ENCODE measurements at regions not wholly inside any gene's neighbourhood (a gene's known extent, or its start where the extent isn't known, plus 50 kb on each side); places are given as distances from the start of the nearest gene placed in this dataset.
"Not testable (repeated sequence)": the region's sequence is repeated elsewhere in the genome, so short reads cannot be mapped to it uniquely, and the experiment has no call there.

- not testable (repeated sequence) for DNase-seq
These were observed 323.7 kb downstream of the ADGRD1 start for GRCh38 chr12:131277186-131278091.

DNA sequence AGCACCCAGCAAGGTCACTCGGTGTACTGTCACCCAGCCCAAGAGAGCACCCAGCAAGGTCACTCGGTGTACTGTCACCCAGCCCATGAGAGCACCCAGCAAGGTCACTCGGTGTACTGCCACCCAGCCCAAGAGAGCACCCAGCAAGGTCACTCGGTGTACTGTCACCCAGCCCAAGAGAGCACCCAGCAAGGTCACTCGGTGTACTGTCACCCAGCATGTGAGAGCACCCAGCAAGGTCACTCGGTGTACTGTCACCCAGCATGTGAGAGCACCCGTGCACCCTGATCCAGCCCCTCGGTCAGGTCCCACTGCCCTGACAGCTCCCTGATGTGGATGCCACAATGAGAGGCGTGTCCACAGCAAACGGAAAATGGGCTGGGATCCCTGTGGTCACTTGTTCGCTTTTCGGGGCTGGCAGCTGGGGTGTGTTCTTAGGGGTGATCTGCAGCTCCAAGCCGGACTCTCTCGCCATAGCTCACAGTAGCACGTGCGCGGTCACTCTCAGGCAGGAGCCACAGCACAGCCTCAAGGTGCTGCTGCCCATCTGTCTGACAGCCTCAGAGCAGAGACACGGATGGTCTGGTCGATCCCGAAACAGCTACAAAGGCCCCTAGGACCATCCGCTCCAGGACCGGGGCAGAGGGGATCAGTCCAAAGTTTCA is 324.9 kb downstream of the ADGRD1 start:
- DNase-seq, result not testable (repeated sequence)

DNA sequence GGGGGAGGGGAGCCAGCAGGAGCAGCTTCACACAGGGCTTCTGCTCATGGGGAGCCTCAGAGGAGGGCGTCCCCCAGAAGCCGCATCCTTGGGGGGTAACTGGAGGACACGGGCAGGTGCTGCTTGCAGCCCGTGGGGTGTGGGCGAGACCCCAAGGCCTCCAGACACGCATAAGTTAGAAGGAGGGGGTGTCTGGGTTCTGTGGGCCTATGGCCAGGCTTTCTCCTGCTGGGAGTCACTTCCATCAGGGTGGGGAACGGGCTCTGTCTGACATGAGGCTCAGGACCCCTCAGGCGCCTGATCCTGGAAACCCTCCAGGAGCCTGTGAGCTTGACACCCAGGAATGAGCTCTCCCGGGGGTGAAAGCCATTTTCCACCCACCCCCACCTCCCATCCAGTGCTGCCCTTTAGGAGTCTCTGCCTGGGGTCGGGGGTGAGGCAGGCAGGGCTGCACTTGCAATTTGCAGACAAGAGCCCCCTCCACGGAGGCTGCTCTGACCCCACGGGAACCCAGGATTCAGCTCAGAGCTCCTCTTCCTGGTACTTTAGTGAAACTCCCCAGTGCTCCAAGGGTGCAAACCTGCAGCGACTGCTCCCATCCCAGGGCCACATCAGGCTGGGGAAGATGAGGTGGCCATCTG is 325.7 kb downstream of the ADGRD1 start:
- no peak for DNase-seq

GRCh38 chr12:131280426-131280825 is 326.7 kb downstream of the ADGRD1 start:
- no peak for DNase-seq

DNA sequence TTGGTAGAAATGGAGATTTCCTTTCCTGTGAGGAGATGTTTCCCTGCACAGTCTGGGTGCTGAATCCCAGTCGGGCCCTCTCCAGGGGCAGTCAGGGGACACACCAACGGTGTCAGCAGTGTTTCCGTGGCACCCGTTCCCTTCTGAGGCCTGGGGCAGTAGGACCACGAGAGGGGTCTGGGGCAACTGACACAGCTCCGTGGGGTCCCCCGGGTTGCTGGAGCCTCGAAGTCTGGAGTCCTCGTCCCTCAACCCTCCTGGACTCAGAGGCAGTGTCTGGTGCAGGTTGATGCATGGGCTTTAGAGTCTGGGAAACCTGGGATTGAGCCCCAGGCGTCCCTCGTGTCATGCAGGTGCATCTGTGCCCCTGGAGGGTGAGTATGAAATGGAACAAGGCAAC is 327.3 kb downstream of the ADGRD1 start:
- no peak for DNase-seq

DNA sequence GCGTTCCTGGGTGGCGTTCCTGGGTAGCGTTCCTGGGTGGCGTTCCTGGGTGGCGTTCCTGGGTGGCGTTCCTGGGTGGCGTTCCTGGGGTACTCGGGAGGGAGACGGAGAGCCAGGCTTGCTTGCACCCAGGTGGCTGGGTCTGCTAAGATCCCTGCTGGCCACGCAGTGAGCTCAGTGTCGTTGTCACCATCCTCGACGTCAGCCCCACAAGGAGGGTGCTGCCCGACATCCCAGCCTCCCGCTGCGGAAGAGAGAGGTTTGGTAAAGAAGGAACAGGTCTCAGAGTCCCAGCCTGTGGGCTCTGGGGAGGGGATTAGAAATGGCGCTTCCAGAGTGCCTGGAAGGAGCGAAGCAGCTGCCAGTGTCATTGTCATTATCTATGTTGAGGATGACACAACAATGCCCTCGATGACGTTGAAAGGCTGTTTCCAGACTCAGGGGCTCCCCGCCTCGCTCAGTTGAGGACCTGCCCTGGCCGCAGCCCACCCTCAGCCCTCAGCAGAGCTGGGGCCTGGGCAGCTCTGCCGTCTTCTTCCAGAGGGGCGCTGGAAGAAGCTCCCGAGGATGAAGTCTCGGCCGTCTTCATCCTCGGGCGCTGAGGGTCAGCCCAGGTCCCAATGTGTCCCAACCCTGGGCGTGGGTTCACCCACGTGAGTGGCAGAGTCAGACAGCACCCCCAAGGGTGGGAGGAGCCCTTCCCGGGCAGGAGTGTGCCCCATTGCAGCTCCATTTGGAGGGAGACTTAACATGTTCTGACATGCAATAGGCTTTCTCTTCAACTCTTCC is 328.8 kb downstream of the ADGRD1 start:
- no peak for DNase-seq

DNA sequence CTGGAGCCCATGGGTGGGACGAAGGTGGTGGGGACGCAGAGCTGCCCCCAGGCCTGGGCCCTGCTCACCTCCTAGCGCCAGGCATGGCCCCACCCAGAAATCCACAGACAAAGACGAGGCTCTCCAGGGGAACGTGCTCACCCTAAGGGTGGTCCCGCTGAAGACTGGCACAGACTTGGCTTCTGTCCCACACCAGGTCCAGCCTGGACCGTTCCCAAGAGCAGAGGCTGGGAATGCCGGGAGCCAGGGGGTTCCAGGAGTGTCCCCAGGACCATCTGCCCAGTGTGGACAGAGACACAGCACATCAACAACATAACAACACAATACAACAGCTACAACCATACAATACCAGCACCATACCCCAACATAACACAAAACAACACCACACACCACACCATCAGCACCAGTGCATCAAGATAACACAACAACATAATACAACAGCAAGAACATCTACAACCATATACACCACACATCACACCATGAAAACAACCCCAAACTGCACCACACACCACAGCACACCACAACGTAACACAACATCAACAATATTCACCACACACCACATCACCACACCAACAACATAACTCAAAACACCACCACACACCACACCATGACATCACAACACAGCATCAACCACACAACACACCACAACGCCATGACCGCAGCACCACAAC is 329.6 kb downstream of the ADGRD1 start:
- DNase-seq, result no peak

- DNase-seq, result not testable (repeated sequence)
These were observed 330.4 kb downstream of the ADGRD1 start for GRCh38 chr12:131283862-131284825.

GRCh38 chr12:131284954-131285904 is 331.5 kb downstream of the ADGRD1 start:
- DNase-seq, result not testable (repeated sequence)

DNA sequence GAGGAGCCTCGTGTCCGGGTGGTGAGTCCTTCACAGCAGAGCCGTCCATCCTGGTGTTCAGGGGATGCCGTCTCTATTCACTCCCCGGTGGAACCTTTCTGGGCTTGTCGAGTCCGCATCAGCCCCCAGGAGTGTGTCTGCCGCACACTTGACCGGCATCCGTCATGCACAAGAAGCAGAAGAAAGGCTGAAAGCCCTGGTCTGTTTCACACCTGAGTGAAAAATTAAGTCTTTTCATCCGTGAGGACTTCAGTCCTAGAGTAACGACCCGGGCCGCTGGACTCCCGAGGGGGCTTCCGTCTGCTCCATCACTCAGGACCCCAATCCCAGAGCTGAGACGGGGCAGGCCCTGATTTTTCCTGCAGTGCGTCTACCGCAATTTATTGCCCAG is 332.2 kb downstream of the ADGRD1 start:
- not testable (repeated sequence) for DNase-seq

DNA sequence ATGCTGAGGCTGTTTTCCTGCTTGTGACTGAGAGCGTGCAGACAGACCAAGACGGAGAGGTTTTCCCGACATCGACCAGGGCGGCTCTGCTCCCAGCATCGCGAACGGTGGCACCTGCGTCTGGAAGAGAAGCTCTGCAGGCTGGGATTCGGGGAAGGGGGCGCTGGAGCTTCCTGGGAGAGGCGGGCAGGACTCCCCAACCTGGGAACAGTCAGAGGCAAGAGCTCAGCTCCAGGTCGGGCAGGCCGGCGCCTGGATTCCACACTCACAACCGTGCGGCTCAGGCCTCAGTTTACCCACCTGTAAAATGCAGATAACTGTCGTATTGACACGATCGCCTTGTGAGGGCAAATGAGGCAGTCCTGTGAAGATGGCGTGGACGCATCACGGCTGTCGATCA is 332.6 kb downstream of the ADGRD1 start:
- DNase-seq, result not testable (repeated sequence)

GRCh38 chr12:131287015-131287937 is 333.6 kb downstream of the ADGRD1 start:
- DNase-seq, result no peak

DNA sequence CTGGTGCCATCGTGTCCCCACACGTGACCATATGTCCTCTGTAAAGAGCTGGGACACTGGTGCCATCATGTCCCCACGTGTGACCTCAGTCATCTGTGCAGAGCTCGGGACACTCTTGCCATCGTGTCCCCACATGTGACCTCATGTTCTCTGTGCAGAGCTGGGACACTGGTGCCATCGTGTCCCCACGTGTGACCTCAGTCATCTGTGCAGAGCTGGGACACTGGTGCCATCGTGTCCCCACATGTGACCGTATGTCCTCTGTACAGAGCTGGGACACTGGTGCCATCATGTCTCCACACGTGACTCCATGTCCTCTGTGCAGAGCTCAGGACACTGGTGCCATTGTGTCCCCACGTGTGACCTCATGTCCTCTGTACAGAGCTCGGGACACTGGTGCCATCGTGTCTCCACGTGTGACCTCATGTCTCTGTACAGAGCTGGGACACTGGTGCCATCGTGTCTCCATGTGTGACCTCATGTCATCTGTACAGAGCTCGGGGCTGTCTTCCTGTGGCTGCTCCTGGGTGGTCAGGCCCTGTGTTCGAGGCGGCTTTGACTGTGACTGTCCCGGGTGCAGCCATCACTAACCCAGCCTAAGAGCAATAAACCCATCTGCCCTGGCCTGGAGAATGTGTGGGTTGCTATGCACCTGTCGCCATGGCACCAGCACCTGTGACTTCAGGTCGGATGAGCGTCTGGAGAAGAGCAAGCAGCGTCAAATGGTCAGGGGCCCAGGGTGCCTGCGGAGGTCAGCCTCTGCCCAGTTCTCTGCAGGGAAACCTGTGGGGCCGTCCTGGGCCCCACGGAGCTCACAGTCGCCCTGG is 334.4 kb downstream of the ADGRD1 start:
- no peak for DNase-seq

GRCh38 chr12:131288765-131289695 is 335.3 kb downstream of the ADGRD1 start:
- DNase-seq, result not testable (repeated sequence)

- not testable (repeated sequence) for DNase-seq
These were observed 336.1 kb downstream of the ADGRD1 start for GRCh38 chr12:131289807-131290206.

- no peak for DNase-seq
These were observed 336.7 kb downstream of the ADGRD1 start for GRCh38 chr12:131290255-131290959.
